SK-N-SH treated with all-trans-retinoic acid at 6 μM for 48 hours (cell line): ENCODE measurements at regions not wholly inside any gene's neighbourhood (a gene's known extent, or its start where the extent isn't known, plus 50 kb on each side); places are given as distances from the start of the nearest gene placed in this dataset.

Source experiments
- ATAC-seq: fragments of 200-7000 bp; cut with Tn5 transposase; 3 replicates; pipeline ENCODE4 v1.9.1; 2020; ENCODE audit warnings: mild to moderate bottlenecking, moderate library complexity
- ARNTL ChIP-seq: fragments of 450-650 bp; formaldehyde crosslinking; IDR thresholded peaks from 2 replicates; pipeline ENCODE4 v1.5.0; 2020; ENCODE audit warnings: low read depth, mild to moderate bottlenecking, moderate library complexity, borderline replicate concordance
- BACH2 ChIP-seq: fragments of 250-450 bp; sonication (Bioruptor Pico); IDR thresholded peaks from 2 replicates; pipeline ENCODE4 v1.9.0; 2021; ENCODE audit warnings: mild to moderate bottlenecking, borderline replicate concordance
- CREB5 ChIP-seq: fragments of 250-450 bp; sonication (Bioruptor Pico); IDR thresholded peaks from 2 replicates; pipeline ENCODE4 v1.5.1; 2020; ENCODE audit warnings: low read depth, mild to moderate bottlenecking, moderate library complexity
- CSRNP3 ChIP-seq: fragments of 250-450 bp; sonication (Bioruptor Pico); IDR thresholded peaks from 2 replicates; pipeline ENCODE4 v1.5.1; 2021; ENCODE audit warnings: mild to moderate bottlenecking, moderate library complexity
- ESRRG ChIP-seq: fragments of 250-450 bp; sonication (Bioruptor Pico); IDR thresholded peaks from 2 replicates; pipeline ENCODE4 v1.6.1; 2021; ENCODE audit warnings: mild to moderate bottlenecking
- GLIS3 ChIP-seq: fragments of 250-450 bp; sonication (Bioruptor Pico); IDR thresholded peaks from 2 replicates; pipeline ENCODE4 v1.5.0; 2020; ENCODE audit warnings: mild to moderate bottlenecking, moderate library complexity
- ISL1 ChIP-seq: fragments of 250-450 bp; sonication (Bioruptor Pico); IDR thresholded peaks from 2 replicates; pipeline ENCODE4 v2.1.2; 2022; ENCODE audit warnings: mild to moderate bottlenecking, moderate library complexity
- OSR1 ChIP-seq: fragments of 250-450 bp; sonication (Bioruptor Pico); IDR thresholded peaks from 2 replicates; pipeline ENCODE4 v1.8.0; 2022; ENCODE audit warnings: moderate library complexity, mild to moderate bottlenecking, inconsistent platforms
- PATZ1 ChIP-seq: fragments of 250-450 bp; sonication (Bioruptor Pico); IDR thresholded peaks from 2 replicates; pipeline ENCODE4 v1.8.0; 2020; ENCODE audit warnings: mild to moderate bottlenecking, moderate library complexity, borderline replicate concordance
- POU6F1 ChIP-seq: fragments of 250-450 bp; sonication (Bioruptor Pico); IDR thresholded peaks from 2 replicates; pipeline ENCODE4 v1.8.0; 2021; ENCODE audit warnings: low read depth, mild to moderate bottlenecking, moderate library complexity, borderline replicate concordance
- RARB ChIP-seq: fragments of 250-450 bp; sonication (Bioruptor Pico); IDR thresholded peaks from 2 replicates; pipeline ENCODE4 v1.8.0; 2021; ENCODE audit warnings: mild to moderate bottlenecking, moderate library complexity
- TCF4 ChIP-seq: fragments of 250-450 bp; sonication (Bioruptor Pico); IDR thresholded peaks from 2 replicates; pipeline ENCODE4 v1.8.0; 2021; ENCODE audit warnings: mild to moderate bottlenecking, moderate library complexity, borderline replicate concordance
- TOX ChIP-seq: fragments of 250-450 bp; sonication (Bioruptor Pico); IDR thresholded peaks from 2 replicates; pipeline ENCODE4 v1.8.0; 2021; ENCODE audit warnings: mild to moderate bottlenecking, moderate library complexity, borderline replicate concordance
- TSHZ2 ChIP-seq: fragments of 250-450 bp; sonication (Bioruptor Pico); IDR thresholded peaks from 2 replicates; pipeline ENCODE4 v1.5.0; 2020; ENCODE audit warnings: mild to moderate bottlenecking, moderate library complexity
- ZC3H10 ChIP-seq: fragments of 250-450 bp; sonication (Bioruptor Pico); IDR thresholded peaks from 2 replicates; pipeline ENCODE4 v1.5.1; 2021; ENCODE audit warnings: mild to moderate bottlenecking, moderate library complexity
- ZFP3 ChIP-seq: fragments of 250-450 bp; sonication (Bioruptor Pico); IDR thresholded peaks from 2 replicates; pipeline ENCODE4 v1.5.0; 2020; ENCODE audit warnings: mild to moderate bottlenecking, moderate library complexity
- ZFP30 ChIP-seq: fragments of 450-650 bp; formaldehyde crosslinking; IDR thresholded peaks from 2 replicates; pipeline ENCODE4 v1.5.0; 2022; ENCODE audit warnings: mild to moderate bottlenecking, moderate library complexity
- ZNF565 ChIP-seq: fragments of 450-650 bp; formaldehyde crosslinking; conservative IDR thresholded peaks from 2 replicates; pipeline ENCODE4 v1.5.0; 2020; ENCODE audit warnings: low read depth, mild to moderate bottlenecking, moderate library complexity
- ZNF8 ChIP-seq: fragments of 450-650 bp; formaldehyde crosslinking; IDR thresholded peaks from 2 replicates; pipeline ENCODE4 v1.5.0; 2020; ENCODE audit warnings: mild to moderate bottlenecking, moderate library complexity

GRCh38 chr3:189547448-189547847 is 83.7 kb upstream of the TP63 start:
- no peak for ATAC-seq
- TF ChIP-seq TCF4, result no peak
- no peak for TF ChIP-seq GLIS3 (CRISPR knock-in tag)
- no peak for TF ChIP-seq ISL1 (CRISPR knock-in tag)
- no peak for TF ChIP-seq ZFP30
- no peak for TF ChIP-seq PATZ1
- no peak for TF ChIP-seq CSRNP3
- no peak for TF ChIP-seq POU6F1 (CRISPR knock-in tag)
- TF ChIP-seq OSR1 (CRISPR knock-in tag), result no peak
- no peak for TF ChIP-seq RARB (CRISPR knock-in tag)
- no peak for TF ChIP-seq ZNF565 (CRISPR knock-in tag)
- no peak for TF ChIP-seq TSHZ2 (CRISPR knock-in tag)

- no peak for TF ChIP-seq ESRRG (CRISPR knock-in tag)
- TF ChIP-seq ISL1 (CRISPR knock-in tag), result no peak
- TF ChIP-seq RARB (CRISPR knock-in tag), result no peak
- TF ChIP-seq ZFP3 (CRISPR knock-in tag), result no peak
- TF ChIP-seq ZNF8 (CRISPR knock-in tag), result no peak
- TF ChIP-seq CSRNP3, result no peak
- TF ChIP-seq CREB5 (CRISPR knock-in tag), result no peak
- TF ChIP-seq PATZ1, result no peak
- no peak for TF ChIP-seq ARNTL
- TF ChIP-seq ZC3H10, result no peak
- no peak for ATAC-seq
Measured at GRCh38 chr3:189548053-189548452, 83.1 kb upstream of the TP63 start.

- no peak for ATAC-seq
- no peak for TF ChIP-seq ZNF565 (CRISPR knock-in tag)
- no peak for TF ChIP-seq GLIS3 (CRISPR knock-in tag)
- no peak for TF ChIP-seq POU6F1 (CRISPR knock-in tag)
- TF ChIP-seq ZNF8 (CRISPR knock-in tag), result no peak
- TF ChIP-seq TCF4, result no peak
- TF ChIP-seq TOX (CRISPR knock-in tag), result no peak
- TF ChIP-seq OSR1 (CRISPR knock-in tag), result no peak
- TF ChIP-seq BACH2, result no peak
- TF ChIP-seq ISL1 (CRISPR knock-in tag), result no peak
- no peak for TF ChIP-seq RARB (CRISPR knock-in tag)
Measured at GRCh38 chr3:189551007-189551406, 80.2 kb upstream of the TP63 start.
